Liver (tissue), 8 donors: ENCODE measurements at regions not wholly inside any gene's neighbourhood (a gene's known extent, or its start where the extent isn't known, plus 50 kb on each side); places are given as distances from the start of the nearest gene placed in this dataset.
"Not testable (repeated sequence)": the region's sequence is repeated elsewhere in the genome, so short reads cannot be mapped to it uniquely, and the experiment has no call there.

Source experiments
- DNase-seq: peaks from one replicate; pipeline ENCODE4 v3.0.0-alpha.2; 2017; ENCODE audit warnings: low spot score
- H3K27ac ChIP-seq, 2 donors: one replicate each; pipeline ENCODE4 v1.7.0; 2013; ENCODE audit warnings: inconsistent platforms in 2 of 2, low read length in 2 of 2, control low read depth in 1 of 2, low read depth in 1 of 2, mild to moderate bottlenecking in 1 of 2
- H3K27me3 ChIP-seq, 4 donors: one replicate each; pipeline versions ENCODE4 v1.6.1 to v1.7.0; 2013; ENCODE audit warnings: low read length in 3 of 4, inconsistent platforms in 1 of 4, mild to moderate bottlenecking in 1 of 4, moderate library complexity in 1 of 4; ENCODE audit not compliant: control insufficient read depth in 4 of 4, insufficient read depth in 4 of 4
- H3K36me3 ChIP-seq, 4 donors: one replicate each; pipeline versions ENCODE4 v1.6.1 to v1.7.0; 2013; ENCODE audit warnings: low read length in 3 of 4, mild to moderate bottlenecking in 3 of 4, low read depth in 1 of 4, moderate library complexity in 1 of 4; ENCODE audit not compliant: control insufficient read depth in 4 of 4, insufficient read depth in 3 of 4
- H3K4me1 ChIP-seq, 4 donors: one replicate each; pipeline versions ENCODE4 v1.6.1 to v1.7.0; 2013; ENCODE audit warnings: low read length in 3 of 4, mild to moderate bottlenecking in 3 of 4, moderate library complexity in 1 of 4; ENCODE audit not compliant: control insufficient read depth in 4 of 4, insufficient read depth in 4 of 4
- H3K4me3 ChIP-seq, 3 donors: one replicate each; pipeline versions ENCODE4 v1.6.1 to v1.7.0; 2013; ENCODE audit warnings: low read length in 3 of 3, control low read depth in 1 of 3, low read depth in 1 of 3, mild to moderate bottlenecking in 1 of 3
- H3K9ac ChIP-seq, 2 donors: one replicate each; pipeline ENCODE4 v1.7.0; 2013; ENCODE audit warnings: low read length in 2 of 2, mild to moderate bottlenecking in 2 of 2, moderate library complexity in 2 of 2, control low read depth in 1 of 2, low read depth in 1 of 2
- H3K9me3 ChIP-seq, 4 donors: one replicate each; pipeline versions ENCODE4 v1.6.1 to v1.7.0; 2013; ENCODE audit warnings: low read length in 3 of 4; ENCODE audit not compliant: control insufficient read depth in 4 of 4
- EGR1 ChIP-seq, 2 donors: IDR thresholded peaks; 2 replicates each; pipeline ENCODE4 v1.6.1; 2016 to 2018; ENCODE audit warnings: antibody characterized with exemption in 2 of 2, low read depth in 2 of 2
- FOXA1 ChIP-seq: IDR thresholded peaks from 2 replicates; pipeline ENCODE4 v1.6.1; 2016; ENCODE audit warnings: antibody characterized with exemption
- FOXA2 ChIP-seq: IDR thresholded peaks from 2 replicates; pipeline ENCODE4 v1.6.1; 2016; ENCODE audit warnings: antibody characterized with exemption
- GABPA ChIP-seq, 2 donors: IDR thresholded peaks in 1 of 2; conservative IDR thresholded peaks in 1 of 2; 2 replicates each; pipeline ENCODE4 v1.6.1; 2016; ENCODE audit warnings: antibody characterized with exemption in 2 of 2, mild to moderate bottlenecking in 1 of 2, moderate library complexity in 1 of 2
- HNF4A ChIP-seq, 2 donors: conservative IDR thresholded peaks; 2 replicates each; pipeline ENCODE4 v1.6.1; 2016; ENCODE audit warnings: antibody characterized with exemption in 2 of 2, mild to moderate bottlenecking in 2 of 2
- HNF4G ChIP-seq: IDR thresholded peaks from 2 replicates; pipeline ENCODE4 v1.6.1; 2016; ENCODE audit warnings: antibody characterized with exemption
- JUND ChIP-seq, 2 donors: IDR thresholded peaks; 2 replicates each; pipeline ENCODE4 v1.6.1; 2016; ENCODE audit warnings: antibody characterized with exemption in 2 of 2
- NR2F2 ChIP-seq: IDR thresholded peaks from 2 replicates; pipeline ENCODE4 v1.6.1; 2016; ENCODE audit warnings: antibody characterized with exemption
- RAD21 ChIP-seq, 2 donors: IDR thresholded peaks; 2 replicates each; pipeline ENCODE4 v1.6.1; 2016; ENCODE audit warnings: antibody characterized with exemption in 2 of 2, mild to moderate bottlenecking in 2 of 2
- SP1 ChIP-seq: IDR thresholded peaks from 2 replicates; pipeline ENCODE4 v1.6.1; 2018; ENCODE audit warnings: antibody characterized with exemption, mild to moderate bottlenecking
- TAF1 ChIP-seq: conservative IDR thresholded peaks from 2 replicates; pipeline ENCODE4 v1.6.1; 2016; ENCODE audit warnings: antibody characterized with exemption, mild to moderate bottlenecking
- WGBS: extraction: QIAGEN DNeasy Blood & Tissue Kit; methylation state at CpG from one replicate; pipeline ENCODE4 v1.1.7; 2013; 5-methylcytosine and 5-hydroxymethylcytosine counted together
- TF ChIP-seq, protein P1 (sequence below): fragments of 150-350 bp; IDR thresholded peaks from 2 replicates; pipeline ENCODE4 v1.5.1; 2017; ENCODE audit warnings: improper control_type of control experiment, low read depth, low read length; ENCODE audit not compliant: missing input control
- TF ChIP-seq, protein P2 (sequence below): IDR thresholded peaks from 2 replicates; pipeline ENCODE4 v1.6.1; 2016; ENCODE audit warnings: antibody characterized with exemption
- TF ChIP-seq, protein P3 (sequence below): IDR thresholded peaks from 2 replicates; pipeline ENCODE4 v1.6.1; 2016; ENCODE audit warnings: antibody characterized with exemption
- TF ChIP-seq, protein P4 (sequence below): IDR thresholded peaks from 2 replicates; pipeline ENCODE4 v1.6.1; 2016; ENCODE audit warnings: antibody characterized with exemption
- TF ChIP-seq, protein P5 (sequence below): IDR thresholded peaks from 2 replicates; pipeline ENCODE4 v1.6.1; 2016; ENCODE audit warnings: antibody characterized with exemption, mild to moderate bottlenecking
- donor health status: healthy.
- donor health status: healthy.
- donor health status: healthy.
- donor health status: healthy.
- donor health status: healthy.

DNA sequence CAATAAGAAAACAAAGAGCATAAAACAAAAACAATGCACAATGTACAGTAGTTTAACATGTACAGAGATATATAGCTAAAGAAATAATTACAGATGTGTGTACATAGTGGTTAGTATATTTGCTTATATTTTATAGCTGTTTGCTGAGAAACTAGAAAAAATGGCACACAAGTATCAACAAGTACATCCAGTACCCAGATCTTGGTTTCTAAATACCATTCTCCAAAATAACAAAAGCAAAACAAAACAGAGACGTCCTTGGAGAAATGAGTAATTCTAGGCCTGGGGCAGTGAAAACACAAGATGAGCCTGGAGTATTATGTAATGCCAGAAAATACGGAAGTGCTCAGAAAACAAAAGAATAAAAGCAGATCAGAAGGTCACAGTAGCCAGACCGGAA lies 189.6 kb downstream of the TMEM47 start:
- H3K27me3 ChIP-seq = no peaks in the 10 kb centered on the region
- no peaks in the 10 kb centered on the region for H3K36me3 ChIP-seq
- WGBS = 57% methylated on average over 3 of the region's 3 CpGs
- no peak overlapping the region for H3K4me3 ChIP-seq
- DNase-seq = no peak
- no peak overlapping the region for H3K27ac ChIP-seq
- H3K9me3 ChIP-seq = no peaks in the 10 kb centered on the region
- no peaks in the 10 kb centered on the region for H3K4me1 ChIP-seq
- TF ChIP-seq HNF4A (conservative IDR thresholded peaks at IDR 0.05) (no peak), NR2F2 (no peak), SP1 (no peak), HNF4G (no peak), EGR1 (IDR thresholded peaks at IDR 0.05; ENCODE audit: low read depth in 2 of 2) (no peak), GABPA (IDR thresholded peaks at IDR 0.05 in 1 of 2, conservative IDR thresholded peaks at IDR 0.05 in 1 of 2) (no peak), JUND (IDR thresholded peaks at IDR 0.05) (no peak), TAF1 (no peak), FOXA1 (no peak), RAD21 (IDR thresholded peaks at IDR 0.05) (no peak), FOXA2 (no peak)
- TF ChIP-seq, protein P1, sequence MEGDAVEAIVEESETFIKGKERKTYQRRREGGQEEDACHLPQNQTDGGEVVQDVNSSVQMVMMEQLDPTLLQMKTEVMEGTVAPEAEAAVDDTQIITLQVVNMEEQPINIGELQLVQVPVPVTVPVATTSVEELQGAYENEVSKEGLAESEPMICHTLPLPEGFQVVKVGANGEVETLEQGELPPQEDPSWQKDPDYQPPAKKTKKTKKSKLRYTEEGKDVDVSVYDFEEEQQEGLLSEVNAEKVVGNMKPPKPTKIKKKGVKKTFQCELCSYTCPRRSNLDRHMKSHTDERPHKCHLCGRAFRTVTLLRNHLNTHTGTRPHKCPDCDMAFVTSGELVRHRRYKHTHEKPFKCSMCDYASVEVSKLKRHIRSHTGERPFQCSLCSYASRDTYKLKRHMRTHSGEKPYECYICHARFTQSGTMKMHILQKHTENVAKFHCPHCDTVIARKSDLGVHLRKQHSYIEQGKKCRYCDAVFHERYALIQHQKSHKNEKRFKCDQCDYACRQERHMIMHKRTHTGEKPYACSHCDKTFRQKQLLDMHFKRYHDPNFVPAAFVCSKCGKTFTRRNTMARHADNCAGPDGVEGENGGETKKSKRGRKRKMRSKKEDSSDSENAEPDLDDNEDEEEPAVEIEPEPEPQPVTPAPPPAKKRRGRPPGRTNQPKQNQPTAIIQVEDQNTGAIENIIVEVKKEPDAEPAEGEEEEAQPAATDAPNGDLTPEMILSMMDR = no peak
- TF ChIP-seq, protein P2, sequence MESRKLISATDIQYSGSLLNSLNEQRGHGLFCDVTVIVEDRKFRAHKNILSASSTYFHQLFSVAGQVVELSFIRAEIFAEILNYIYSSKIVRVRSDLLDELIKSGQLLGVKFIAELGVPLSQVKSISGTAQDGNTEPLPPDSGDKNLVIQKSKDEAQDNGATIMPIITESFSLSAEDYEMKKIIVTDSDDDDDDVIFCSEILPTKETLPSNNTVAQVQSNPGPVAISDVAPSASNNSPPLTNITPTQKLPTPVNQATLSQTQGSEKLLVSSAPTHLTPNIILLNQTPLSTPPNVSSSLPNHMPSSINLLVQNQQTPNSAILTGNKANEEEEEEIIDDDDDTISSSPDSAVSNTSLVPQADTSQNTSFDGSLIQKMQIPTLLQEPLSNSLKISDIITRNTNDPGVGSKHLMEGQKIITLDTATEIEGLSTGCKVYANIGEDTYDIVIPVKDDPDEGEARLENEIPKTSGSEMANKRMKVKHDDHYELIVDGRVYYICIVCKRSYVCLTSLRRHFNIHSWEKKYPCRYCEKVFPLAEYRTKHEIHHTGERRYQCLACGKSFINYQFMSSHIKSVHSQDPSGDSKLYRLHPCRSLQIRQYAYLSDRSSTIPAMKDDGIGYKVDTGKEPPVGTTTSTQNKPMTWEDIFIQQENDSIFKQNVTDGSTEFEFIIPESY = no peak
- TF ChIP-seq, protein P3, sequence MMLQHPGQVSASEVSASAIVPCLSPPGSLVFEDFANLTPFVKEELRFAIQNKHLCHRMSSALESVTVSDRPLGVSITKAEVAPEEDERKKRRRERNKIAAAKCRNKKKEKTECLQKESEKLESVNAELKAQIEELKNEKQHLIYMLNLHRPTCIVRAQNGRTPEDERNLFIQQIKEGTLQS = no peak
- TF ChIP-seq, protein P4, sequence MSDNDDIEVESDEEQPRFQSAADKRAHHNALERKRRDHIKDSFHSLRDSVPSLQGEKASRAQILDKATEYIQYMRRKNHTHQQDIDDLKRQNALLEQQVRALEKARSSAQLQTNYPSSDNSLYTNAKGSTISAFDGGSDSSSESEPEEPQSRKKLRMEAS = no peak
- TF ChIP-seq, protein P5, sequence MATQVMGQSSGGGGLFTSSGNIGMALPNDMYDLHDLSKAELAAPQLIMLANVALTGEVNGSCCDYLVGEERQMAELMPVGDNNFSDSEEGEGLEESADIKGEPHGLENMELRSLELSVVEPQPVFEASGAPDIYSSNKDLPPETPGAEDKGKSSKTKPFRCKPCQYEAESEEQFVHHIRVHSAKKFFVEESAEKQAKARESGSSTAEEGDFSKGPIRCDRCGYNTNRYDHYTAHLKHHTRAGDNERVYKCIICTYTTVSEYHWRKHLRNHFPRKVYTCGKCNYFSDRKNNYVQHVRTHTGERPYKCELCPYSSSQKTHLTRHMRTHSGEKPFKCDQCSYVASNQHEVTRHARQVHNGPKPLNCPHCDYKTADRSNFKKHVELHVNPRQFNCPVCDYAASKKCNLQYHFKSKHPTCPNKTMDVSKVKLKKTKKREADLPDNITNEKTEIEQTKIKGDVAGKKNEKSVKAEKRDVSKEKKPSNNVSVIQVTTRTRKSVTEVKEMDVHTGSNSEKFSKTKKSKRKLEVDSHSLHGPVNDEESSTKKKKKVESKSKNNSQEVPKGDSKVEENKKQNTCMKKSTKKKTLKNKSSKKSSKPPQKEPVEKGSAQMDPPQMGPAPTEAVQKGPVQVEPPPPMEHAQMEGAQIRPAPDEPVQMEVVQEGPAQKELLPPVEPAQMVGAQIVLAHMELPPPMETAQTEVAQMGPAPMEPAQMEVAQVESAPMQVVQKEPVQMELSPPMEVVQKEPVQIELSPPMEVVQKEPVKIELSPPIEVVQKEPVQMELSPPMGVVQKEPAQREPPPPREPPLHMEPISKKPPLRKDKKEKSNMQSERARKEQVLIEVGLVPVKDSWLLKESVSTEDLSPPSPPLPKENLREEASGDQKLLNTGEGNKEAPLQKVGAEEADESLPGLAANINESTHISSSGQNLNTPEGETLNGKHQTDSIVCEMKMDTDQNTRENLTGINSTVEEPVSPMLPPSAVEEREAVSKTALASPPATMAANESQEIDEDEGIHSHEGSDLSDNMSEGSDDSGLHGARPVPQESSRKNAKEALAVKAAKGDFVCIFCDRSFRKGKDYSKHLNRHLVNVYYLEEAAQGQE = no peak
- H3K9ac ChIP-seq = no peak overlapping the region

DNA sequence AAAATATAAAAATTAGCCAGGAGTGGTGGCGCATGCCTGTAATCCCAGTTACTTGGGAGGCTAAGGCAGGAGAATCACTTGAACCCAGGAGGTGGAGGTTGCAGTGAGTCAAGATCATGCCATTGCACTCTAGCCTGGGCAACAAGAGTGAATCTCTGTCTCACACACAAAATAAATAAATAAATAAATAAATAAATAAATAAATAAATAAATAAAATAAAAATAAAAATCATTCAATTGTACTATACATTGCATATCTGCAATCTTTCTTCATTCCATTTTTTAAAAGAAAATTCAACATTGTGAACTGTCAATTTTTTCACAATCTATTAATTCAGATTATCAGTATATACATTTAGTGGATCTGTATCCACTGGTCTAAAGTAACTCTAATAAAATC lies 193.9 kb downstream of the TMEM47 start:
- H3K36me3 ChIP-seq, H3K27ac ChIP-seq, H3K4me3 ChIP-seq, H3K27me3 ChIP-seq, H3K9ac ChIP-seq, DNase-seq, H3K9me3 ChIP-seq, H3K4me1 ChIP-seq: not testable (repeated sequence)
- 96% methylated on average over 1 of the region's 1 CpG for WGBS

DNA sequence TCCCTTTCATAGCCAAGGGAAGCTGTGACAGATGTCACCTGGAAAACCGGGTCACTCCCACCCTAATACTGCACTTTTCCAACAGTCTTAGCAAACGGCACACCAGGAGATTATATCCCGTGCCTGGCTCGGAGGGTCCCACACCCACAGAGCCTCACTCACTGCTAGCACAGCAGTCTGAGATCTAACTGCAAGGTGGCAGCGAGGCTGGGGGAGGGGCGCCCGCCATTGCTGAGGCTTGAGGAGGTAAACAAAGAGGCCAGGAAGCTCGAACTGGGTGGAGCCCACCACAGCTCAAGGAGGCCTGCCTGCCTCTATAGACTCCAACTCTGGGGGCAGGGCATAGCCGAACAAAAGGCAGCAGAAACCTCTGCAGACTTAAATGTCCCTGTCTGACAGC lies 199.2 kb downstream of the TMEM47 start:
- not testable (repeated sequence) for H3K9me3 ChIP-seq, H3K27ac ChIP-seq, DNase-seq, H3K36me3 ChIP-seq, H3K9ac ChIP-seq, H3K4me1 ChIP-seq, H3K4me3 ChIP-seq, H3K27me3 ChIP-seq
- WGBS = 83% methylated on average over 9 of the region's 9 CpGs
